Muscle of leg (tissue), 3 donors: ENCODE measurements at regions not wholly inside any gene's neighbourhood (a gene's known extent, or its start where the extent isn't known, plus 50 kb on each side); places are given as distances from the start of the nearest gene placed in this dataset.

Source experiments
- DNase-seq: peaks from one replicate; pipeline ENCODE4 v3.0.0; 2013
- H3K27ac ChIP-seq: one replicate; pipeline ENCODE4 v1.5.1; 2013; ENCODE audit warnings: mild to moderate bottlenecking, low read length, control low read depth
- H3K27me3 ChIP-seq: one replicate; pipeline ENCODE4 v1.6.1; 2013; ENCODE audit warnings: low read length; ENCODE audit not compliant: control insufficient read depth, insufficient read depth
- H3K36me3 ChIP-seq: one replicate; pipeline ENCODE4 v1.6.1; 2013; ENCODE audit warnings: low read length; ENCODE audit not compliant: control insufficient read depth, insufficient read depth
- H3K4me1 ChIP-seq: one replicate; pipeline ENCODE4 v1.6.1; 2013; ENCODE audit warnings: low read length; ENCODE audit not compliant: control insufficient read depth, insufficient read depth
- H3K4me3 ChIP-seq: one replicate; pipeline ENCODE4 v1.5.1; 2013; ENCODE audit warnings: low read length, control low read depth
- H3K9me3 ChIP-seq: replicated peaks from 2 replicates; pipeline ENCODE4 v1.6.1; 2013; ENCODE audit warnings: low read depth, low read length; ENCODE audit not compliant: control insufficient read depth
- WGBS: methylation state at CpG from one replicate; pipeline ENCODE4 v1.1.5; 2013; ENCODE audit warnings: missing lambda C conversion rate; ENCODE audit not compliant: insufficient coverage; 5-methylcytosine and 5-hydroxymethylcytosine counted together

DNA sequence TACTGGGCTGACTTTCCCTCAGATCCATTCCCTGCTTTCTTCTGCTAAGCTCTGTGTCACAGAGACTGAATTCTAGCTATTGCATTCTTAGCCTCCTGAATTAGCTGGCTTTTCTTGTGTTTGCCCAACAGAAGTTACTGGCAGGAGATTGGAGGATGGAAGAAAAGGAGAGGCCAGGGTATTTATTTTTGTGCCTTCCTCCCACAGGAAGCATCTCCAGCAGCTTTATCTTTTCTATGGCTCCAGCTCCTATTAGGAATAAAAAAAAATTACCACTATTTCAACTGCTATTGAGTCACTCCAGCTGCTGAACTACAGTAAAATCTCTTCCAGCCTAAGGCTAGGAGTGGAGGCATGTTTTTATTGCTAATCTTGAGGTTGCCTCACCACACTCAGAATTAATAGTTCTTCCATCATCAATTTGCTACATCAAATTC is 492.4 kb downstream of the RFPL4B start:
- DNase-seq = no peak
- H3K9me3 ChIP-seq = no peaks in the 10 kb centered on the region
- H3K27me3 ChIP-seq = no peaks in the 10 kb centered on the region
- H3K4me1 ChIP-seq = peaks cover 5% of the 10 kb centered on the region
- no peaks in the 10 kb centered on the region for H3K36me3 ChIP-seq
- H3K4me3 ChIP-seq = no peak overlapping the region
- no peak overlapping the region for H3K27ac ChIP-seq

DNA sequence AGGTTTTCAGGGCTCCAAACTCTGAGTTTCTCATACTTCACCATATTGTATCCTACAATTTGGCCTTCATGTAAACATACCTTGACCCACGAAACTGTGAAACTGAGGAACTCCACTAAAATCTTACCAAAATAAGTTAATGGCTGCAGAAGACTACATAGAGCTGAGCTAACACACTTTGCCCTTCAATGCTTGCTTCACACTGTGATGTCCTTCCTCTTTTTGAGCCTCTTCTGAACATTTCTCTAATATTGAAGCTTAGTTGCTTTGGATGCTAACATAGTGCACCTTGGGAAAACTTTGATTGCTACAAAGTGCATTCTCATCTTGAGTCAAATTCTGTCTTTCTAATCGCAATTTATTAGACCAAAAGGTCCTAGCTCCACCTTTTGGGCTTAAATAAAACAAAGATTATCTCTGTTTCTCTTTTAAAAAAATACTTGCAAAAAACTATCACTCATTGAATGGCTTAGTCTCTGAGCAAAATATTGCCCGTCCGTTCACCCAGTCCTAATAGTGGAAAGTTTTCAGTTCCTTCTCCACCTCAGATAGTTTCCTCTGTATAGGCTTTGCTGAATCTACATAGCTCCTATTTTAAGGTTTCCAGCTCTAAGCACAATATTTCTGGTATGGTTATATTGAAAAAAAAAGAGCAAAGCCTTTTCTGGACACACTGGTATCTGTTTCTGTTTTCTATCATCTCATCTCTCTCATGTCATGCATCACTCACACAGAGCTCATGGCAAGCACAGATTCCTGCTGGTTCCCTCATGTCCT is 494.6 kb downstream of the RFPL4B start:
- WGBS = 100% methylated on average over 1 of the region's 4 CpGs
- Histone ChIP-seq H3K27ac (no peak overlapping the region), H3K36me3 (no peaks in the 10 kb centered on the region), H3K27me3 (no peaks in the 10 kb centered on the region), H3K9me3 (no peaks in the 10 kb centered on the region), H3K4me1 (peaks cover 2% of the 10 kb centered on the region), H3K4me3 (no peak overlapping the region)
- DNase-seq = peak; percentile 2

- H3K4me3 ChIP-seq = no peak overlapping the region
- DNase-seq = peak; percentile 42
- no peaks in the 10 kb centered on the region for H3K9me3 ChIP-seq
- H3K36me3 ChIP-seq = no peaks in the 10 kb centered on the region
- no peaks in the 10 kb centered on the region for H3K27me3 ChIP-seq
- H3K4me1 ChIP-seq = peaks cover 2% of the 10 kb centered on the region
- H3K27ac ChIP-seq = no peak overlapping the region
Observed at GRCh38 chr6:112842330-112842685, 495.2 kb downstream of the RFPL4B start.

GRCh38 chr6:112846681-112847080 is 499.6 kb downstream of the RFPL4B start:
- peak overlapping the region; percentile 38 for H3K27ac ChIP-seq
- no peaks in the 10 kb centered on the region for H3K27me3 ChIP-seq
- no peaks in the 10 kb centered on the region for H3K9me3 ChIP-seq
- no peaks in the 10 kb centered on the region for H3K4me1 ChIP-seq
- WGBS = 0% methylated on average over 2 of the region's 3 CpGs
- no peaks in the 10 kb centered on the region for H3K36me3 ChIP-seq
- peak; percentile 73 for DNase-seq
- H3K4me3 ChIP-seq = no peak overlapping the region

DNA sequence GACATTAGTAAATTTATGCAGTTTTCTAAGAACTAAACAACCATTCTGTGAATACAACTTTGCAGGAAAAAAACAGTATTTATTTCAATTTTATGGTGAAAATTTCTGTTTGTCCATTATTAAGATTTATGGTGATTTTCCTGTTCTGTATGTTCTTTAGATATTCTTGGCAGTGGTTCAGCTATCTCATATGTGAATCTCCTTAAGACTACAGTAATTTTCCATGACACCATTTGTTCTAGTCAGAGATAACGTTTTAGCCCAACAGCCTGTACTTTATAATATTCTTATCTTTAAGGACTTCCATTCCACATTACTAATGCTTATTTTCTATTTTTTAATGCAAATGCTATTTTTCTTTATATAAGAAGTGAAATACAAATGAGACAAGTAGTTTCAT is 504.0 kb downstream of the RFPL4B start:
- Histone ChIP-seq H3K4me1 (no peaks in the 10 kb centered on the region), H3K36me3 (no peaks in the 10 kb centered on the region), H3K27ac (no peak overlapping the region), H3K4me3 (no peak overlapping the region), H3K9me3 (no peaks in the 10 kb centered on the region), H3K27me3 (no peaks in the 10 kb centered on the region)
- peak; percentile 41 for DNase-seq
- WGBS = no CpG with 5 or more reads among the region's 1 CpG

- H3K4me3 ChIP-seq = no peak overlapping the region
Observed at GRCh38 chr6:112853162-112853561, 506.0 kb downstream of the RFPL4B start.

DNA sequence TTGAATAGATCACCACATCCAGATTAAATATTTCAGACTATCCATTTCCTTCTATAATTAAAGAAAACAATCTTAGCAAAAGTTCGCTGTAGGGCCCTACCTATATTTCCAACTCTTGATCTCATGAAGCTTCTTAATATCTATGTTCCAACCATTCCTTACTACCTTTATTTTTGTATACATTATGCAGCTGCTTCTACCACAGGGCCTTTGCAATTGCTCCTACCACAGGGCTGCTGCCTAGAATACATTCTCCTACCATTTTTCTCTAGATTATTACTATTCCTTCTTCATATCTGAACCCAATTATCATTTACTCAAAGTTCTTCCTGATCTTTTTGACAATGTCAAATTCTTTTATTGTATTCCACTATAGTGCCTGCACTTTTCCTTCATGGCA is 516.6 kb downstream of the RFPL4B start:
- DNase-seq = no peak
- H3K36me3 ChIP-seq = no peaks in the 10 kb centered on the region
- 56% methylated on average over 1 of the region's 1 CpG for WGBS

More at GRCh38 chr6:112853162-112853561, 506.0 kb downstream of the RFPL4B start:
- 80% methylated on average over 2 of the region's 2 CpGs for WGBS
- Histone ChIP-seq H3K27me3 (no peaks in the 10 kb centered on the region), H3K27ac (no peak overlapping the region), H3K4me1 (no peaks in the 10 kb centered on the region), H3K9me3 (no peaks in the 10 kb centered on the region), H3K36me3 (no peaks in the 10 kb centered on the region)
- DNase-seq = no peak

DNA sequence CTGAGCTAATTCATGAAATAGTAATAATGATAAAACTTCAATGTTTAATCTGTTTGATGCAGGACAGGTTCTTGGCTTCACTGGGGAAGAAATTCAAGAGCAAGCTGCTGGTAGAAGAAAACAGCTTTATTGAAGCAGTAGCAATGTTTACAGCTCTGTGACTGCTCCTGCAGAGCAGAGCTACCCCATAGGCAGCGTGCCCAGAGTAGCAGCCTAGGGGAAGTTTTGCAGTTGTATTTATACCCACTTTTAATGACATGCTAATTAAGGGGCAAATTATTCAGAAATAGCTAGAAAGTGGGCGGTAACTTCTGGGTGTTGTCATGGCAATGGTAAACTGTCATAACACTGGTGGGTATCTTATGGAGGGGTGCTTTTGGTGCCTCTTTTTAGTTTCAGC is 518.0 kb downstream of the RFPL4B start:
- Histone ChIP-seq H3K9me3 (no peaks in the 10 kb centered on the region), H3K4me3 (no peak overlapping the region), H3K4me1 (no peaks in the 10 kb centered on the region), H3K36me3 (no peaks in the 10 kb centered on the region), H3K27ac (no peak overlapping the region), H3K27me3 (no peaks in the 10 kb centered on the region)
- no peak for DNase-seq
- WGBS = 80% methylated on average over 1 of the region's 2 CpGs

More for the DNA sequence above, 516.6 kb downstream of the RFPL4B start:
- H3K4me3 ChIP-seq = no peak overlapping the region
- no peaks in the 10 kb centered on the region for H3K4me1 ChIP-seq
- H3K27me3 ChIP-seq = no peaks in the 10 kb centered on the region
- no peak overlapping the region for H3K27ac ChIP-seq
- no peaks in the 10 kb centered on the region for H3K9me3 ChIP-seq

- Histone ChIP-seq H3K9me3 (peaks cover 2% of the 10 kb centered on the region), H3K27me3 (no peaks in the 10 kb centered on the region), H3K4me1 (peaks cover 3% of the 10 kb centered on the region), H3K36me3 (no peaks in the 10 kb centered on the region), H3K4me3 (no peak overlapping the region), H3K27ac (no peak overlapping the region)
- DNase-seq = no peak
- WGBS = no CpG with 5 or more reads among the region's 1 CpG
Observed at GRCh38 chr6:112874881-112875280, 527.8 kb downstream of the RFPL4B start.

DNA sequence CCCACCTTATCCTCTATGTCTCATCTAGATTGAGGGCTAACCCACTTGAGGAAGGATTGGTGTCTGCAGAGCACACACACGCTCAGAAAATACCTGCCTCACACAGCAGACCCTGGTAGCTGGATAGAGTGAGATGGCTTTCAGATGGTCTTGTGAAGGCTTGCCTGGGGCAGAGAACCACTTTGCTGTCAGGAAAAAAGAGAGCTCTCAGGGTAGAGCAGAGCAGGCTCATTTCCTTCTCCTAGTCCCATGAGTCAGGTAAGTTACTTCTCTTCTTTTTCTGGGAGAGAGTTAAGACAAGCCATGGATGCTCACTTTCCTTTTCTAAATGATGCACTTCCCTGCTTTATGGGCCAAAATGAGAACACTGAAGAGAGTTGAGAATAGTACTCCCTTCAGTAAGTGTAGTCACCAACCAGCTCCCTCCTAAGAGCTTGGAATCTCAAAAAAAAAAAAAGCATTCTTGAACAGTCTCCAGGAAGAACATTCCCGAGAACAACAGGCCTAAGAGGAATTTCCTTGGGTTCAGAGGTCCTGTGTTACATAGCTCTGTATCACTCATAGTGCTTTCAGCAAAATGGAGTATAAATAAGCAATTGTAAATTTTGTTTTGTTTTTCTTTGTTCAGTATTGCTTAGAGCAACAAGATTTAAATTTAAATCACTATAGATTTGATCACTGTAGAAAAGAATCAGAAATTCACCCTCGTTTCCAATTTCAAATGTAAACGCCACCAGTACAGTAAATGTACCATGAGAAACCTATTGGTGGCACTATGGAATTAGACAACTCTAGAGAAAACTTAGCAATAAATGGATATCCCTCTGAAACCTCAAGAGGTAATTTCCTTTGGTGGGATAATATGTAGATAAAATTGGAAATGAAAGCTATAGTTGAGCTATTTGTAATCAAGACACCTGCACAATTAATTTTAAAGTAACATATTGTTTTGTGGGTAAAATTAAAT is 530.3 kb downstream of the RFPL4B start:
- H3K27me3 ChIP-seq = no peaks in the 10 kb centered on the region
- no peaks in the 10 kb centered on the region for H3K9me3 ChIP-seq
- peak; percentile 68 for DNase-seq
- H3K27ac ChIP-seq = peak overlapping the region; percentile 21
- no CpG with 5 or more reads among the region's 4 CpGs for WGBS
- no peaks in the 10 kb centered on the region for H3K36me3 ChIP-seq
- H3K4me1 ChIP-seq = peaks cover 3% of the 10 kb centered on the region
- H3K4me3 ChIP-seq = no peak overlapping the region
